ENCODE measurements at regions not wholly inside any gene's neighbourhood (a gene's known extent, or its start where the extent isn't known, plus 50 kb on each side); places are given as distances from the start of the nearest gene placed in this dataset.

- TF ChIP-seq CTCF (IDR thresholded peaks at IDR 0.05; ENCODE audit: low read depth, low read length, missing control alignments) = no peak
- no peak overlapping the region for H3K4me3 ChIP-seq (replicated peaks; ENCODE audit: low read depth, low read length)
- no peak for DNase-seq (ENCODE audit: extremely low read depth, low read depth)
Observed at GRCh38 chr3:144391236-144391635, 419.6 kb downstream of the DIPK2A start.

GRCh38 chr3:144394032-144394431 lies 422.4 kb downstream of the DIPK2A start:
- H3K4me3 ChIP-seq (replicated peaks; ENCODE audit: low read depth, low read length) = no peak overlapping the region
- TF ChIP-seq CTCF (IDR thresholded peaks at IDR 0.05; ENCODE audit: low read depth, low read length, missing control alignments) = no peak
- no peak for DNase-seq (ENCODE audit: extremely low read depth, low read depth)

GRCh38 chr3:144402430-144402829 lies 430.8 kb downstream of the DIPK2A start:
- no peak for DNase-seq (ENCODE audit: extremely low read depth, low read depth)
- no peak overlapping the region for H3K4me3 ChIP-seq (replicated peaks; ENCODE audit: low read depth, low read length)
- TF ChIP-seq CTCF (IDR thresholded peaks at IDR 0.05; ENCODE audit: low read depth, low read length, missing control alignments) = no peak

- DNase-seq (ENCODE audit: extremely low read depth, low read depth) = no peak
- TF ChIP-seq CTCF (IDR thresholded peaks at IDR 0.05; ENCODE audit: low read depth, low read length, missing control alignments) = no peak
- no peak overlapping the region for H3K4me3 ChIP-seq (replicated peaks; ENCODE audit: low read depth, low read length)
Observed at GRCh38 chr3:144403040-144403457, 431.4 kb downstream of the DIPK2A start.

GRCh38 chr3:144407335-144407734 lies 435.7 kb downstream of the DIPK2A start:
- no peak overlapping the region for H3K4me3 ChIP-seq (replicated peaks; ENCODE audit: low read depth, low read length)
- TF ChIP-seq CTCF (IDR thresholded peaks at IDR 0.05; ENCODE audit: low read depth, low read length, missing control alignments) = no peak
- DNase-seq (ENCODE audit: extremely low read depth, low read depth) = no peak

GRCh38 chr3:144409319-144409718 lies 437.7 kb downstream of the DIPK2A start:
- DNase-seq (ENCODE audit: extremely low read depth, low read depth) = no peak
- H3K4me3 ChIP-seq (replicated peaks; ENCODE audit: low read depth, low read length) = no peak overlapping the region
- no peak for TF ChIP-seq CTCF (IDR thresholded peaks at IDR 0.05; ENCODE audit: low read depth, low read length, missing control alignments)

GRCh38 chr3:144413068-144413467 lies 441.4 kb downstream of the DIPK2A start:
- H3K4me3 ChIP-seq (replicated peaks; ENCODE audit: low read depth, low read length) = no peak overlapping the region
- DNase-seq (ENCODE audit: extremely low read depth, low read depth) = no peak
- TF ChIP-seq CTCF (IDR thresholded peaks at IDR 0.05; ENCODE audit: low read depth, low read length, missing control alignments) = no peak
